OCI-LY3 (cell line): ENCODE measurements at regions not wholly inside any gene's neighbourhood (a gene's known extent, or its start where the extent isn't known, plus 50 kb on each side); places are given as distances from the start of the nearest gene placed in this dataset.
A peak's percentile ranks its signal among the peaks of the same experiment; 100 is the strongest.

Experiments
- H2AFZ ChIP-seq: fragments of 200-600, 300-600 bp; shearing (Covaris generic); 2 replicates; pipeline ENCODE4 v1.6.0; 2014; ENCODE audit warnings: antibody characterized with exemption, low read depth, low read length
- H3K27ac ChIP-seq: fragments of 200-600, 300-600 bp; sonication (generic); 2 replicates; pipeline ENCODE4 v1.5.1; 2014; ENCODE audit warnings: mild to moderate bottlenecking, low read length, moderate library complexity, mixed read lengths
- H3K27me3 ChIP-seq: fragments of 200-600, 300-600 bp; sonication (generic); 2 replicates; pipeline ENCODE4 v1.6.1; 2014; ENCODE audit warnings: low read depth, low read length, mixed read lengths
- H3K36me3 ChIP-seq: fragments of 200-600, 300-600 bp; sonication (generic); replicated peaks from 2 replicates; pipeline ENCODE3; 2014; ENCODE audit warnings: low read depth, low read length, mixed read lengths
- H3K4me1 ChIP-seq: fragments of 300-600, 200-600 bp; sonication (generic); 2 replicates; pipeline ENCODE4 v1.6.1; 2014; ENCODE audit warnings: low read length, mixed read lengths
- H3K4me2 ChIP-seq: fragments of 200-600, 300-600 bp; sonication (generic); 2 replicates; pipeline ENCODE4 v1.6.1; 2014; ENCODE audit warnings: low read length, mixed read lengths
- H3K4me3 ChIP-seq: fragments of 300-600, 200-600 bp; sonication (generic); 2 replicates; pipeline ENCODE4 v1.5.1; 2014; ENCODE audit warnings: antibody characterized with exemption, mild to moderate bottlenecking, low read length, moderate library complexity
- H3K79me2 ChIP-seq: fragments of 300-600, 200-600 bp; shearing (Covaris generic); 2 replicates; pipeline ENCODE4 v1.6.1; 2014; ENCODE audit warnings: mild to moderate bottlenecking, low read length, mixed read lengths
- H3K9ac ChIP-seq: fragments of 300-600, 200-600 bp; shearing (Covaris generic); 2 replicates; pipeline ENCODE4 v1.6.0; 2014; ENCODE audit warnings: mild to moderate bottlenecking, low read length, moderate library complexity
- H3K9me3 ChIP-seq: fragments of 200-600, 300-600 bp; shearing (Covaris generic); 2 replicates; pipeline ENCODE4 v1.6.1; 2014; ENCODE audit warnings: low read length, mixed read lengths; ENCODE audit not compliant: insufficient read depth
- H4K20me1 ChIP-seq: fragments of 200-600, 300-600 bp; sonication (generic); 2 replicates; pipeline ENCODE4 v1.6.1; 2016; ENCODE audit warnings: low read length, mixed read lengths; ENCODE audit not compliant: insufficient read depth
- EZH2phosphoT487 ChIP-seq: fragments of 200-600 bp; shearing (Covaris generic); IDR thresholded peaks from 2 replicates; pipeline ENCODE4 v1.6.1; 2018; ENCODE audit warnings: antibody characterized with exemption, mixed run types, low read depth
- TF ChIP-seq, protein P1 (sequence below): fragments of 200-600, 300-600 bp; sonication (generic); IDR thresholded peaks from 2 replicates; pipeline ENCODE4 v1.5.1; 2014; ENCODE audit warnings: antibody characterized with exemption, low read length, low read depth

DNA sequence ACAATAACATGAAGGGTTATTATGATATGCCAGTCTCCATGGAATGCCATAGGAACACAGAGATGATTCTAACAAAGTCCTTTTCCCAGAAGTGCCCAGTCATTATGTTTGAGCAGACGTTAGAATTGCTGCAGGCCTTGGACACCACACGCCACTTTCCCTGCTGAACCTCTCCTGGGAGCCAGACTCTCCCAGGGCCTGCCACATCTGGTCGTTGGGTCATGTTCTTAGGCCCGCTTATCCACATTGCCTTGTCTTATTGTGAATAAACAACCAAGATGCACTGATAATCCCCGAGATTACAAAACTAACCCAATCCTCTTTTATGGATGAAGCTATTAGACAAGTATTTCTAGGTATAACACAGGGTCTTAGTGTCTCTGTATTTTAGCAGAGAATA, 276.5 kb upstream of the CITED2 start:
- H3K4me3 ChIP-seq = no peak overlapping the region
- no peaks in the 10 kb centered on the region for H3K27me3 ChIP-seq
- no peak overlapping the region for H2AFZ ChIP-seq
- no peak overlapping the region for H3K9ac ChIP-seq
- TF ChIP-seq EZH2phosphoT487 = no peak
- TF ChIP-seq, protein P1, sequence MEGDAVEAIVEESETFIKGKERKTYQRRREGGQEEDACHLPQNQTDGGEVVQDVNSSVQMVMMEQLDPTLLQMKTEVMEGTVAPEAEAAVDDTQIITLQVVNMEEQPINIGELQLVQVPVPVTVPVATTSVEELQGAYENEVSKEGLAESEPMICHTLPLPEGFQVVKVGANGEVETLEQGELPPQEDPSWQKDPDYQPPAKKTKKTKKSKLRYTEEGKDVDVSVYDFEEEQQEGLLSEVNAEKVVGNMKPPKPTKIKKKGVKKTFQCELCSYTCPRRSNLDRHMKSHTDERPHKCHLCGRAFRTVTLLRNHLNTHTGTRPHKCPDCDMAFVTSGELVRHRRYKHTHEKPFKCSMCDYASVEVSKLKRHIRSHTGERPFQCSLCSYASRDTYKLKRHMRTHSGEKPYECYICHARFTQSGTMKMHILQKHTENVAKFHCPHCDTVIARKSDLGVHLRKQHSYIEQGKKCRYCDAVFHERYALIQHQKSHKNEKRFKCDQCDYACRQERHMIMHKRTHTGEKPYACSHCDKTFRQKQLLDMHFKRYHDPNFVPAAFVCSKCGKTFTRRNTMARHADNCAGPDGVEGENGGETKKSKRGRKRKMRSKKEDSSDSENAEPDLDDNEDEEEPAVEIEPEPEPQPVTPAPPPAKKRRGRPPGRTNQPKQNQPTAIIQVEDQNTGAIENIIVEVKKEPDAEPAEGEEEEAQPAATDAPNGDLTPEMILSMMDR = no peak
- no peaks in the 10 kb centered on the region for H4K20me1 ChIP-seq
- no peak overlapping the region for H3K4me2 ChIP-seq
- no peak overlapping the region for H3K27ac ChIP-seq
- H3K79me2 ChIP-seq = no peaks in the 10 kb centered on the region
- peaks cover 6% of the 10 kb centered on the region; the same call in 1 of the 2 replicates for H3K4me1 ChIP-seq
- H3K9me3 ChIP-seq = no peaks in the 10 kb centered on the region
- H3K36me3 ChIP-seq = no peaks in the 10 kb centered on the region

DNA sequence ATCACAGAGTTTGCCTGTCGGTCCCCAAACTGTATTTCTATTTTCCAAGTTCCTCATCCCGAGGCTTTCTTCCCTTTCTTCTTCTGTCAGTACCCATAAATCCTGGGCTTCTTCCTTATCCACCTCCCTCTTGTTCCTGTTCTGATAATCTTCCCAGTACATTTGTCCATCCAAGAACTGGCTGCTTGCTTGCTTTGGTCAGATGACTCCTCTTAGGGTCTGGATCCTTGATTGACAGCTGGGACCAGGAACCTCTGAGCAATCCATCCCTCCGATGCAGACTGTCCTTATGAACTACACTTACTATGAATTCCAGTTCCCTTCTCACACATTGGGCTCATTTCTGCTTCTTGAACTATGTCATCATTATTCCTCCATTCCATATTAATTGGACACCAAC, 275.3 kb upstream of the CITED2 start:
- Histone ChIP-seq H3K36me3 (no peaks in the 10 kb centered on the region), H3K27me3 (no peaks in the 10 kb centered on the region), H3K27ac (no peak overlapping the region), H4K20me1 (no peaks in the 10 kb centered on the region), H3K9ac (no peak overlapping the region), H3K79me2 (no peaks in the 10 kb centered on the region), H3K4me3 (no peak overlapping the region), H3K9me3 (no peaks in the 10 kb centered on the region), H3K4me1 (peaks cover 6% of the 10 kb centered on the region; the same call in 1 of the 2 replicates), H2AFZ (no peak overlapping the region), H3K4me2 (no peak overlapping the region)
- no peak for TF ChIP-seq EZH2phosphoT487
- TF ChIP-seq, protein P1 = no peak

DNA sequence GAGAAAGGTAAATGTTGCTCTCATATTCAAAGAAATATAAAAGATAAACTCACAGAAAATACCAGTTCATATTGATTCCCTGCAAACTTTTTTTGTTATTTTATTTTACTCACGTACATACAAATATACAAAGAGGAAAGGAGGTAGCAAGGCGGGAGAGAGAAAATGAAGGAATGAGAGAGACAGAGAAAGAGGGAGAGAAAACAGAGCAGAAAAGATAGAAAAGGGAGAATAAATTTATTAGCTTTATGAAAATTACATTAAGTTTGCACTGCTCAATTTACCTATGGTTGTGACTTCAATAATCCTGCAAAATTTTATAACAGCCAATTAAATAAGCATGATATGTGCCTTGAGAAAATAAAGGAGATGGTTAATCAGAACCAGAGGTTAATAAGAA, 274.7 kb upstream of the CITED2 start:
- Histone ChIP-seq H3K9ac (no peak overlapping the region), H3K79me2 (no peaks in the 10 kb centered on the region), H3K27me3 (no peaks in the 10 kb centered on the region), H3K4me3 (no peak overlapping the region), H4K20me1 (no peaks in the 10 kb centered on the region), H3K36me3 (no peaks in the 10 kb centered on the region), H2AFZ (no peak overlapping the region; the same call in 1 of the 2 replicates), H3K4me2 (peak overlapping the region; percentile 20; the same call in 1 of the 2 replicates), H3K27ac (no peak overlapping the region), H3K4me1 (peaks cover 6% of the 10 kb centered on the region; the same call in 1 of the 2 replicates), H3K9me3 (no peaks in the 10 kb centered on the region)
- no peak for TF ChIP-seq EZH2phosphoT487
- TF ChIP-seq, protein P1 = no peak

DNA sequence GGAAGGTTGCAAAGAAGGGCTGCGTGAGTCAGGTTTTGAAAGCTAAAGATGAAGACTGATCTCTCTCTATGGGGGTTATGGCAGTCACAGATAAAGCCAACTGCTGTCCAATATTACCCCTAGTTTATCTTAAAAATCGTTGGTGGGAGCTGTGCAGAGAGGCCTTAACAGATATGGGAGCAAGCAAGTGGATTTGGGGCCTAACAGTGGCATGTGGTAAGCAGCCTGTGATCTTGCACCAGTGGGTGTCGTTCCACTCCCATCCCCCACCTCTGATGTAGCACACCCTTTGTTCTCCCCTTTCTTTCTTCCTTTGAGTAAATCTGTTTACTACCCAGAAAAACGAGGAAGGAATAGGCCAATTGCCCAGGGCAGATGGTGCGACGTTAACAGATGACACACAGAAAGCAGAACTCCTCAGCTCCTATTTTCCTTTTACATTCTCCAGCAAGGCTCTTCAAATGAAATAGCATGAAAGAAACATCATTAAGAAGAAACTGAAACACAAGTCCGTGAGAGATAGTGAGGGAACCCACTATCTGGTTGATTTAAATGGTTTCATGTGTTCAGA, 274.1 kb upstream of the CITED2 start:
- Histone ChIP-seq H3K36me3 (no peaks in the 10 kb centered on the region), H3K4me3 (no peak overlapping the region), H3K4me1 (peaks cover 6% of the 10 kb centered on the region; the same call in 1 of the 2 replicates), H2AFZ (peak overlapping the region; percentile 12; the same call in 1 of the 2 replicates), H4K20me1 (no peaks in the 10 kb centered on the region), H3K4me2 (peak overlapping the region; percentile 20), H3K9ac (no peak overlapping the region), H3K79me2 (no peaks in the 10 kb centered on the region), H3K9me3 (no peaks in the 10 kb centered on the region), H3K27me3 (no peaks in the 10 kb centered on the region), H3K27ac (no peak overlapping the region)
- TF ChIP-seq, protein P1 = no peak
- TF ChIP-seq EZH2phosphoT487 = no peak
